Ovary (tissue), 3 donors: ENCODE measurements at regions not wholly inside any gene's neighbourhood (a gene's known extent, or its start where the extent isn't known, plus 50 kb on each side); places are given as distances from the start of the nearest gene placed in this dataset.
A peak's percentile ranks its signal among the peaks of the same experiment; 100 is the strongest.

Source experiments
- CTCF ChIP-seq, 3 donors: fragments of 450-650 bp in 2 of 3; fragments of 200-600 bp in 1 of 3; IDR thresholded peaks; one replicate each; pipeline versions ENCODE4 v1.5.1 to v1.8.0; 2016 to 2022; ENCODE audit warnings: antibody characterized with exemption in 3 of 3, mild to moderate bottlenecking in 1 of 3
- POLR2A ChIP-seq: fragments of 450-650 bp; IDR thresholded peaks from one replicate; pipeline ENCODE4 v1.6.1; 2017; ENCODE audit warnings: antibody characterized with exemption, mild to moderate bottlenecking, moderate library complexity
- donor health status: DM: no; HTN: no; CAD: no.

- TF ChIP-seq CTCF (IDR thresholded peaks at IDR 0.05) (peak; percentile 23 to 56 (median 50)), POLR2A (no peak)
These were observed 183.8 kb upstream of the IL12A start for GRCh38 chr3:159804726-159805410.
